Gastrocnemius medialis (tissue), 4 donors: ENCODE measurements at regions not wholly inside any gene's neighbourhood (a gene's known extent, or its start where the extent isn't known, plus 50 kb on each side); places are given as distances from the start of the nearest gene placed in this dataset.

Experiments
- CTCF ChIP-seq, 5 experiments: fragments of 450-650 bp in 3 of 5; fragments of 200-600 bp in 2 of 5; sonication (generic) in 2 of 5; IDR thresholded peaks in 4 of 5; conservative IDR thresholded peaks in 1 of 5; 1 replicate in 4 of 5; 2 replicates in 1 of 5; pipeline ENCODE4 v1.5.1; 2016 to 2019; ENCODE audit warnings: antibody characterized with exemption in 5 of 5, mild to moderate bottlenecking in 3 of 5, moderate library complexity in 3 of 5
- POLR2A ChIP-seq, 2 donors: fragments of 450-650 bp; IDR thresholded peaks; one replicate each; pipeline ENCODE4 v1.6.1; 2017; ENCODE audit warnings: antibody characterized with exemption in 2 of 2, mild to moderate bottlenecking in 2 of 2, moderate library complexity in 2 of 2

GRCh38 chr16:54443352-54443751, 156.8 kb upstream of the IRX3 start:
- no peak for TF ChIP-seq CTCF (IDR thresholded peaks at IDR 0.05 in 4 of 5, conservative IDR thresholded peaks at IDR 0.05 in 1 of 5)
- TF ChIP-seq POLR2A (IDR thresholded peaks at IDR 0.05) = no peak
